Mesothelial cell of epicardium (in vitro differentiated cells): ENCODE measurements at regions not wholly inside any gene's neighbourhood (a gene's known extent, or its start where the extent isn't known, plus 50 kb on each side); places are given as distances from the start of the nearest gene placed in this dataset.

Source experiments
- DNase-seq, 2 experiments: peaks; one replicate each; pipeline ENCODE4 v3.0.0; 2021; ENCODE audit warnings: low spot score in 2 of 2; ENCODE audit not compliant: unreplicated experiment in 2 of 2
- H3K27ac Mint-ChIP-seq: 2 replicates; pipeline ENCODE4 v1.8.0; 2021; ENCODE audit warnings: mixed read lengths
- H3K27me3 Mint-ChIP-seq: 2 replicates; pipeline ENCODE4 v1.8.0; 2021; ENCODE audit warnings: low read depth, mixed read lengths
- H3K36me3 Mint-ChIP-seq: 2 replicates; pipeline ENCODE4 v1.8.0; 2021; ENCODE audit warnings: mixed read lengths
- H3K4me1 Mint-ChIP-seq: 2 replicates; pipeline ENCODE4 v1.8.0; 2021; ENCODE audit warnings: mixed read lengths
- H3K4me3 Mint-ChIP-seq: 2 replicates; pipeline ENCODE4 v1.8.0; 2021; ENCODE audit warnings: mild to moderate bottlenecking, moderate library complexity, mixed read lengths
- H3K9me3 Mint-ChIP-seq: 2 replicates; pipeline ENCODE4 v1.8.0; 2021; ENCODE audit warnings: mixed read lengths
- TF ChIP-seq, protein P1 (sequence below): fragments of 200-600 bp; sonication (generic); IDR thresholded peaks from one replicate; pipeline ENCODE4 v1.5.0; 2021; ENCODE audit warnings: antibody characterized with exemption; ENCODE audit not compliant: unreplicated experiment

DNA sequence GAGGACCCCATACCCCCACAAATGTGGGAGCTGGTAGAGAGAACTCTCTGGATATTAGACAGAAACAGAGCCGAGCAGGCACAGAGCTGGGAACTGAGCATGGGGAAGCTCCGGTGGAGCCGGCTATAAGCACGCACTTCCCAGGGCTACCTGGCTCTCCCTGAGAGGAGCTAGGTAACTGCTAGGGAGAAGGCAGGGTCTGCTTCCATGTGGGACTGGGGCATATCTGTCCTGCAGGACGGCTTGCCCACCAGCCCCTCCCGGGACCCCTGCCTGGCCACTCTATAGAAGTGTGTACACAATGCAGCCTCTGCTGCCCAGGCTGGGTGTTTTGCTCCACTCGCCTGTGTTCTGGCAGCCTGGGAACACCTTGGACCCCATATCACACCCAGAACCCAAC, 1537.0 kb upstream of the CDH9 start:
- DNase-seq = no peak
- TF ChIP-seq, protein P1, sequence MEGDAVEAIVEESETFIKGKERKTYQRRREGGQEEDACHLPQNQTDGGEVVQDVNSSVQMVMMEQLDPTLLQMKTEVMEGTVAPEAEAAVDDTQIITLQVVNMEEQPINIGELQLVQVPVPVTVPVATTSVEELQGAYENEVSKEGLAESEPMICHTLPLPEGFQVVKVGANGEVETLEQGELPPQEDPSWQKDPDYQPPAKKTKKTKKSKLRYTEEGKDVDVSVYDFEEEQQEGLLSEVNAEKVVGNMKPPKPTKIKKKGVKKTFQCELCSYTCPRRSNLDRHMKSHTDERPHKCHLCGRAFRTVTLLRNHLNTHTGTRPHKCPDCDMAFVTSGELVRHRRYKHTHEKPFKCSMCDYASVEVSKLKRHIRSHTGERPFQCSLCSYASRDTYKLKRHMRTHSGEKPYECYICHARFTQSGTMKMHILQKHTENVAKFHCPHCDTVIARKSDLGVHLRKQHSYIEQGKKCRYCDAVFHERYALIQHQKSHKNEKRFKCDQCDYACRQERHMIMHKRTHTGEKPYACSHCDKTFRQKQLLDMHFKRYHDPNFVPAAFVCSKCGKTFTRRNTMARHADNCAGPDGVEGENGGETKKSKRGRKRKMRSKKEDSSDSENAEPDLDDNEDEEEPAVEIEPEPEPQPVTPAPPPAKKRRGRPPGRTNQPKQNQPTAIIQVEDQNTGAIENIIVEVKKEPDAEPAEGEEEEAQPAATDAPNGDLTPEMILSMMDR = no peak
- Mint-ChIP-seq H3K27me3 (no peaks in the 10 kb centered on the region), H3K36me3 (peaks cover 4% of the 10 kb centered on the region), H3K4me1 (no peaks in the 10 kb centered on the region), H3K4me3 (no peak overlapping the region), H3K9me3 (peaks cover 42% of the 10 kb centered on the region), H3K27ac (no peak overlapping the region)

DNA sequence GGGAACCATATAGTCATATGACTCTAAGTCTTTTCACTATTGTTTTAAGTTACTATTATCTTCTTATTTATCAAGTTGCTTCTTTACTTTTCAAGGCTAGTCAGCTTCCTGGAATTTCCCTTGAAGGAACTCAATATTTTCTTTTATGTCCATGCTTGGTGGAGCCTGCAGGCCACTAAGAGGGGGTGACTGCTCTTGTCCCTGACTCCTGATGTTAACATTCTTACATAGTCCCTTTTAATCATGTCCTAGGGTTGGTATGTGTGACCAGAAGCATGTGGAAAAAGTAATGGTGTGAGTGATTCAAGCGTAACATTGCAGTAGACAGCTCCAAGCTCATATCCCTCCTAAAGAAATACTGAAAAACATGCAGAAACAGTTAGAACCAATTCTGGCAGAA, 1536.2 kb upstream of the CDH9 start:
- Mint-ChIP-seq H3K36me3 (peaks cover 4% of the 10 kb centered on the region), H3K27me3 (no peaks in the 10 kb centered on the region), H3K9me3 (peaks cover 42% of the 10 kb centered on the region), H3K27ac (no peak overlapping the region), H3K4me3 (no peak overlapping the region), H3K4me1 (no peaks in the 10 kb centered on the region)
- no peak for DNase-seq
- TF ChIP-seq, protein P1 = no peak

DNA sequence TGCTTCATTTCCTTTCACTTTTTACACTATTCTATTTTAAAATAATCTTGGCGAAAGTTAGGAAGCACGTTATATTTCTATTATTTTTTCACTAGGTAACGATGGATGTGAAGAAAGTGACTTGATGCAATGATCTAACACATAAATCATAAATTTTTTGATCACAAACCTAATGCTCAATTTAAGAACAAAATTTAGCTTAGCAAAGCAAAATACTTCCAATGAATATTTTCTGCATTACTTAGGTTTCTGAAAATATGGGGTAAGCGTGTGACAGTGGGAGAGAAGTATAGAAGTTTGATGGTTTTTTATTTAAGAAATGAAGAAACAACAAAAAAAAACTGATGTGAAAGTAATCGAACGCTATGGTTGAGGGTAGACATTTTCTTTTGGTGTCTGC, 1528.7 kb upstream of the CDH9 start:
- DNase-seq = no peak
- H3K9me3 Mint-ChIP-seq = peaks cover 24% of the 10 kb centered on the region
- H3K4me1 Mint-ChIP-seq = no peaks in the 10 kb centered on the region
- TF ChIP-seq, protein P1 = no peak
- no peaks in the 10 kb centered on the region for H3K36me3 Mint-ChIP-seq
- no peak overlapping the region for H3K27ac Mint-ChIP-seq
- H3K4me3 Mint-ChIP-seq = no peak overlapping the region
- H3K27me3 Mint-ChIP-seq = no peaks in the 10 kb centered on the region

DNA sequence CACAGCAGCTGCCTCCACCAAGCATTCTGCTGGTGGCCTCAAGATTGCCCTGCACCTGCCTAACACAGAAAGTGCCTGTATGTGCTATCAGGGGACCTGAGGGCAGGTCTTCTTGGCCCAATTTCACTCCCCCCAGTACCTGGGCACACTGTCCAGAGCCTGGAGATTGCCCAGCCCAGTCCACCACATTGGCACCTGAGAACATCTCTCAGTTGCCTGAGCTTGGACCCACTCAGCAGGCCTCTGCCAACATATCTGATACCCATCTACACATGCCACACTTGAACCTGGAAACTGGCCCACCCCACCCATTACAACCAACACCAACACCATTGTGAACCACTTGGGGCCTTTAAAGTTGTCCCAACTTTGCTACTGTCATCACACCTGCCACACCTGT, 1523.1 kb upstream of the CDH9 start:
- DNase-seq = no peak
- H3K9me3 Mint-ChIP-seq = peaks cover 23% of the 10 kb centered on the region
- H3K27me3 Mint-ChIP-seq = no peaks in the 10 kb centered on the region
- no peak overlapping the region for H3K27ac Mint-ChIP-seq
- no peak overlapping the region for H3K4me3 Mint-ChIP-seq
- TF ChIP-seq, protein P1 = no peak
- no peaks in the 10 kb centered on the region for H3K36me3 Mint-ChIP-seq
- no peaks in the 10 kb centered on the region for H3K4me1 Mint-ChIP-seq

DNA sequence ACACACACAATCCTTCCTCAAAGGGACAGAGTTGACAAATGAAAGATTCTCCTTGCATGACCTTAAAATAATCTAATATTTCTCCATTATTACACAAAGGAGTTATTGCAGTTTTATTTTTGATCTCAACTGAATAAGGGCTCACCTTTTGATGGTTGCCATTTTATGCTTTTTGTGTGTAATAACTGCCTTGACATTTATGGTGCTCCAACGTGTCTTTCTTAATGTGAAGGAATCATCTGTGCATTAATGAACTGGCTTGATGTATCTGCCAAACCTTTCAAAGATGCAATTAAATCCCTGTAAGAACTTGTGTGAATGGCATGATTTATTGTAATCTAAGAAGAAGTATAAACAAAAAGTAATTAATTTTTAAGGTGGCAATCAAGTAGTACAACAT, 1519.8 kb upstream of the CDH9 start:
- H3K36me3 Mint-ChIP-seq = peaks cover 2% of the 10 kb centered on the region
- H3K4me3 Mint-ChIP-seq = no peak overlapping the region
- peaks cover 40% of the 10 kb centered on the region for H3K9me3 Mint-ChIP-seq
- no peak overlapping the region for H3K27ac Mint-ChIP-seq
- H3K27me3 Mint-ChIP-seq = no peaks in the 10 kb centered on the region
- TF ChIP-seq, protein P1 = no peak
- no peaks in the 10 kb centered on the region for H3K4me1 Mint-ChIP-seq
- no peak for DNase-seq

DNA sequence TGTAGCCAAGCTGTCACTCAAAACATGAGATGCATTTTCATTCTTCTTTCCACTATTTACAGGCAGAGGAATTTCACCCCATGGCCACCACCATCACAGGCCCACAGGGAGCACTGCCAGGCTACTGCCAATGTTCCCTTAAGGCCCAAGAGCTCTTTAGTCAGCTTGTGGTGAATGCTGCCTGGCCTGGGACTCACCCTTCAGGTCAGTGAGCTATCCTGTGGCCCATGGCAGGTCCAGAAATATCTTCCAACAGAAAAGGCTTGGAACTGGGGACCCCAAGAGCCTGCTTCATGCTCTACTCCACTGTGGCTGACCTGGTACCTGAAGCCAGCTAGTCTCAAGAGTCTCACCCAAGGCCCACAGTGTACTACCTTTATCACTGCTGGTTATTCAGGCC, 1518.7 kb upstream of the CDH9 start:
- Mint-ChIP-seq H3K27ac (no peak overlapping the region), H3K27me3 (no peaks in the 10 kb centered on the region), H3K4me3 (no peak overlapping the region), H3K4me1 (no peaks in the 10 kb centered on the region), H3K9me3 (peaks cover 43% of the 10 kb centered on the region), H3K36me3 (peaks cover 2% of the 10 kb centered on the region)
- DNase-seq = no peak
- TF ChIP-seq, protein P1 = no peak
